ENCODE measurements at regions not wholly inside any gene's neighbourhood (a gene's known extent, or its start where the extent isn't known, plus 50 kb on each side); places are given as distances from the start of the nearest gene placed in this dataset.
"Not testable (repeated sequence)": the region's sequence is repeated elsewhere in the genome, so short reads cannot be mapped to it uniquely, and the experiment has no call there.

GRCh38 chr4:106584337-106584989 is 215.9 kb upstream of the GIMD1 start:
- Histone ChIP-seq H3K36me3 (no peaks in the 10 kb centered on the region), H3K27me3 (no peaks in the 10 kb centered on the region), H3K4me2 (no peak overlapping the region), H4K20me1 (no peaks in the 10 kb centered on the region), H3K4me3 (no peak overlapping the region), H3K9ac (no peak overlapping the region), H3K4me1 (no peaks in the 10 kb centered on the region), H3K27ac (no peak overlapping the region), H3K9me3 (no peaks in the 10 kb centered on the region)
- TF ChIP-seq Cebpa-rat (IDR thresholded peaks at IDR 0.05) = no peak

DNA sequence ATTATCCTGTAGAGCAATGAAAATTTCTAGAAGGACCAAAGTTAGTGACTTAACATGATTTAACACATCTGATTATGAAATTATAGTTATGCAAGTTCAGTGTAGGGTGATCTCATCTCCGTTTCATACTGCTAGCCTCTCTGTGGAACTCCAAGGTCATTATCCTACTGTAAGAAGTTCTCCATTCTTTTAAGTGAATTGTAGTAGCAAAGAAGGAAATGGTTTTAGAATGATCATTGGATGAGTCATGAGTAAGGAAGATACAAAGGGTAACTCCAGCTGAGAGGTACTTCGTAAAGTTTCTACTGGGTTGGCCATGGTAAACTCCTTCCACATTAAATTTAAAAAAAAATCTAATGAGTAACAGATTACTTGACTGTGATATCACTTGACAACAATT is 215.0 kb upstream of the GIMD1 start:
- no peak for TF ChIP-seq Cebpa-rat (IDR thresholded peaks at IDR 0.05)
- H3K36me3 ChIP-seq = no peaks in the 10 kb centered on the region
- H3K27me3 ChIP-seq = no peaks in the 10 kb centered on the region
- H3K4me2 ChIP-seq = no peak overlapping the region
- no peaks in the 10 kb centered on the region for H3K4me1 ChIP-seq
- H3K9me3 ChIP-seq = no peaks in the 10 kb centered on the region
- H4K20me1 ChIP-seq = no peaks in the 10 kb centered on the region
- no peak overlapping the region for H3K4me3 ChIP-seq
- no peak overlapping the region for H3K27ac ChIP-seq
- no peak overlapping the region for H3K9ac ChIP-seq

DNA sequence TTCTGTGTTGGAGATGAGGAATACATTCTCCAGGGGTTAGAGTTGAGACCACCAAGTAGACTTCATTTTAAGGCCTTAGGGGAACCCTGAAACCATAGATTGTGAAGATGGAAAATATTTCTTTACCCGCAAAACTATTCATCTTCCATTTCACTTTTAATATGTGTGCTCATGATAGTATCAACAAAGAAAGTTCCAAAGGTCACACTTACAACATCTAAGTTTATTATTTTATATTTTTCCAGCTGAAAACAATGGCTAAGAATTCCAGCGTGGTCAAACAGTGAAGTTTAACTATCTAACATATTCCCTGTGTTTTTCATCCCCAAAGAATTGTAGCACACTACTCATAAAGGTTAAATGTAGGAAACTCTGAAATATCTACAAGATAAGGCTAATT is 214.5 kb upstream of the GIMD1 start:
- no peak for TF ChIP-seq Cebpa-rat (IDR thresholded peaks at IDR 0.05)
- H3K9ac ChIP-seq = no peak overlapping the region
- H3K27me3 ChIP-seq = no peaks in the 10 kb centered on the region
- no peak overlapping the region for H3K4me3 ChIP-seq
- no peaks in the 10 kb centered on the region for H3K36me3 ChIP-seq
- H4K20me1 ChIP-seq = no peaks in the 10 kb centered on the region
- no peak overlapping the region for H3K27ac ChIP-seq
- no peak overlapping the region for H3K4me2 ChIP-seq
- no peaks in the 10 kb centered on the region for H3K4me1 ChIP-seq
- no peaks in the 10 kb centered on the region for H3K9me3 ChIP-seq

- Histone ChIP-seq H3K4me3 (no peak overlapping the region), H3K4me2 (no peak overlapping the region), H3K36me3 (no peaks in the 10 kb centered on the region), H3K27ac (no peak overlapping the region), H3K9me3 (no peaks in the 10 kb centered on the region), H3K9ac (no peak overlapping the region), H3K4me1 (no peaks in the 10 kb centered on the region), H4K20me1 (no peaks in the 10 kb centered on the region), H3K27me3 (no peaks in the 10 kb centered on the region)
- no peak for TF ChIP-seq Cebpa-rat (IDR thresholded peaks at IDR 0.05)
Measured at GRCh38 chr4:106582103-106582502, 213.5 kb upstream of the GIMD1 start.

- Histone ChIP-seq H3K9ac (no peak overlapping the region), H3K4me3 (no peak overlapping the region), H3K36me3 (no peaks in the 10 kb centered on the region), H3K27ac (no peak overlapping the region), H4K20me1 (no peaks in the 10 kb centered on the region), H3K4me2 (no peak overlapping the region), H3K9me3 (no peaks in the 10 kb centered on the region), H3K27me3 (no peaks in the 10 kb centered on the region), H3K4me1 (no peaks in the 10 kb centered on the region)
- no peak for TF ChIP-seq Cebpa-rat (IDR thresholded peaks at IDR 0.05)
Measured at GRCh38 chr4:106579236-106579635, 210.7 kb upstream of the GIMD1 start.

DNA sequence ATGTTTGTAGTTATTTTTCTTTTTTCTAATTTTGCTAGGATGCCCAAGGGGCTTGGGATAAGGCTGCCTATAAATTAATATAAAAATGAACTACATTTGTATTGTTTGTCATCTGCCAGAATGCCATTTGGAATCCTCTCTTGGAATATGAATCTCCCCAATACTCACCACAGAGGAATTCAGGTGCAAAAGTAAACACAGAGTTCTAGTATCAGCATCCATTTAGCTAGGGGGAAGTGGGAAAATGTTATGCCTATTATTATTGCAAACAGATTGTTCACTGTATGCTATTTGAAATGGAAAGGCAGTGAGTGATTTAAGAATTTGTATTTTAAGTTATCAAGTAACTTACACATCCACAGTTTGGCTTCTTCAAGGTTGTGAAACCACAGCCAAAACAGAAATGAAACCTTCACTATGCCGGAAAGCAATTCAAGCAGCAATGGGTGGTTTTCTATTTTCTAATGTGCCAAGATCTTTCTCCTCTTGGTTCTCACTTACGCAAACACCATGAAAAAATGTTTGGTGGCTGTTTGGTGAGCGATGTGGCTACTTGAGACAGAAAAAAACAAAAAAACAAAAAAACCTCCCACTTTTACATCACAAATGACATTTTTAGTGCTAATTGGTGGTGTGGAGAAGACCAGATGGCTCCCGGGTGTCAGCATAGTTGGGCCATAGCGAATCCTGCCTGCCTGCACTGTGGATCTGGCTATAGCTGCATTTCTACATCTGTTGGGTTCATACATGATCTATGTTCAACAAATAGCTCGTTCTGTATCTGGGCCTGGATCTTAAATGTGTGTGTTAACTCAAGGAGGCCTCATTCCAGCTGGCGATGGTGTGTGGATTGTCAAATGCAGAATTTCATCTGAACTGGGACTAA is 200.8 kb upstream of the GIMD1 start:
- Histone ChIP-seq H3K4me1 (no peaks in the 10 kb centered on the region), H3K9ac (no peak overlapping the region), H3K27me3 (no peaks in the 10 kb centered on the region), H3K9me3 (no peaks in the 10 kb centered on the region), H3K4me3 (no peak overlapping the region), H3K4me2 (no peak overlapping the region), H3K27ac (no peak overlapping the region), H3K36me3 (no peaks in the 10 kb centered on the region), H4K20me1 (no peaks in the 10 kb centered on the region)
- TF ChIP-seq Cebpa-rat (IDR thresholded peaks at IDR 0.05) = no peak

DNA sequence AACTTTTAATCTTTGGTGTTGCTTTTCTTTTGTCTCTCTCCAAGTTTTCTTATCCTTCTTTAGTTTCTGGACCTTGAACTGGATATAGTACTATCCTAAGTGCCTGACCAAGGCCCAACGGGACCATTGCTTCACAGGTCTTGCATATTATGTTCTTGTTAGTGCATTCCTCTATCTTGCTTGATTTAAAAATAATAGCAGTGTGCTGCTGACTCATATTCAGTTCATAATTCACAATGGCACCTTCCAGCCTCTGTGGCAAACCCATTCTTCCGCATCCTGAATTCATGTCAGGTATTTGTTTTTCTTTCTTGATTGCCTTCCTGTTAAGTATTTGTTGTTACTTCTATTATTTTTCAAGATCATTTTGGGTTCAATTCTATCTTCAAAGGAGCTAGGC is 197.1 kb upstream of the GIMD1 start:
- Histone ChIP-seq H3K4me1 (no peaks in the 10 kb centered on the region), H3K36me3 (no peaks in the 10 kb centered on the region), H3K9ac (no peak overlapping the region), H3K9me3 (no peaks in the 10 kb centered on the region), H4K20me1 (no peaks in the 10 kb centered on the region), H3K4me3 (no peak overlapping the region), H3K27ac (no peak overlapping the region), H3K4me2 (no peak overlapping the region), H3K27me3 (no peaks in the 10 kb centered on the region)
- TF ChIP-seq Cebpa-rat (IDR thresholded peaks at IDR 0.05) = no peak

DNA sequence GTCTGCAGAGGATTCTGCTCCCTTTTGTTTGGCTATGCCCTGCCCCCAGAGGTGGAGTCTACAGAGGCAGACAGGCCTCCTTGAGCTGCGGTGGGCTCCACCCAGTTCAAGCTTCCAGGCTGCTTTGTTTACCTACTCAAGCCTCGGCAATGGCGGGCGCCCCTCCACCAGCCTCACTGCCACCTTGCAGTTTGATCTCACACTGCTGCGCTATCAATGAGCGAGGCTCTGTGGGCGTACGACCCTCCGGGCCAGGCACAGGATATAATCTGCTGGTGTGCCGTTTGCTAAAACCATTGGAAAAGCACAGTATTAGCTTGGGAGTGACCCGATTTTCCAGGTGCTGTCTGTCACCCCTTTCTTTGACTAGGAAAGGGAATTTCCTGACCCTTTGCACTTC is 195.1 kb upstream of the GIMD1 start:
- H4K20me1 ChIP-seq, H3K9me3 ChIP-seq, H3K9ac ChIP-seq, H3K4me1 ChIP-seq, H3K27ac ChIP-seq, H3K4me3 ChIP-seq, H3K36me3 ChIP-seq, H3K4me2 ChIP-seq, H3K27me3 ChIP-seq: not testable (repeated sequence)

DNA sequence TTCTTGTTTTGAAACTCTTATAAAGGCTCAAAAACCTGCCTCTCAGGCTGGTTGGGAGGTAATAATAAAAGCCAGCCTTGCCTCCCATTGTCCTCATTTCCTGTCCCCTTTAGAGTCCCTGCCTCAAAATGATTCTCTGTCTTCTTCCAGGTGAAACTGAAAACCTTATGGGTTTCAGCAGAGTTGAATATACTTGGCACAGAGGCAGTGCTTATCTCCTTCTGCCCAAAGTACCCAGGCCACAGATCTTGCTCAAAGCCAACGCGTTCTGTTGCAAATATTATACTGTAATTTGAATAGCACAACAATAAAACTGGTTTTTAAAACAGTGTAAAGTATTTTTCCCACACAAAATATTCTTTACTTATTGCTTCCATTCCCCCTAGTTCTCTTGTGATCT is 183.1 kb upstream of the GIMD1 start:
- Histone ChIP-seq H3K27me3 (no peaks in the 10 kb centered on the region), H3K4me2 (no peak overlapping the region), H3K9ac (no peak overlapping the region), H3K4me3 (no peak overlapping the region), H3K4me1 (no peaks in the 10 kb centered on the region), H3K27ac (no peak overlapping the region), H4K20me1 (no peaks in the 10 kb centered on the region), H3K36me3 (no peaks in the 10 kb centered on the region), H3K9me3 (no peaks in the 10 kb centered on the region)
- no peak for TF ChIP-seq Cebpa-rat (IDR thresholded peaks at IDR 0.05)

DNA sequence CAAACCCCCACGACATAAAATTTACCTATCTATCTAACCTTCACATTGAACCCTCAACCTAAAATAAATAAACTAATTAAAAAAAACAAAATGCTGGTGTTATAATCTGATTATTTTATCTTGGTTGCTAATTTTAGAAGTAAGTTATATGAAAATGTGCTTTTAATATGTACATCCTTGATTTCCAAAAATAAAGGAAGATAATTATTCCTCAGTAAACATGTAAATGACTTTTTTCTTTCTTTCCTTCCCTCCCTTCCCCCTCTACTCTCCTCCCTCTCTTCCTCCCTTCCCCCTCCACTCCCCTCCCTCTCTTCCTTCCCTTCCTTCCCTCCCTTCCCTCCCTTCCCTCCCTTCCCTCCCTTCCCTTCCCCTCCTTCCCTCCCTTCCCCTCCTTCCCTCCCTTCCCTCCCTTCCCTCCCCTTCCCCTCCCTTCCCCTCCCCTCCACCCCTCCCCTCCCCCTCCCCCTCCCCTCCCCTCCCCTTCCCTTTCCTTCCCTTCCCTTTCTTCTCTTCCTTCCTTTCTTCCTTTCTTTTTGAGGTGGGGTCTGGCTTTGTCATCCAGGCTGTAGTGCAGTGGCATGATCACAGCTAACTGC is 180.0 kb upstream of the GIMD1 start:
- Histone ChIP-seq H3K4me2 (no peak overlapping the region), H3K27me3 (no peaks in the 10 kb centered on the region), H3K27ac (no peak overlapping the region), H3K4me3 (no peak overlapping the region), H3K9me3 (no peaks in the 10 kb centered on the region), H3K4me1 (no peaks in the 10 kb centered on the region), H3K36me3 (no peaks in the 10 kb centered on the region), H3K9ac (no peak overlapping the region), H4K20me1 (no peaks in the 10 kb centered on the region)
- no peak for TF ChIP-seq Cebpa-rat (IDR thresholded peaks at IDR 0.05)

All from BLaER1 (cell line).